Transverse colon (tissue), 4 donors: ENCODE measurements at regions not wholly inside any gene's neighbourhood (a gene's known extent, or its start where the extent isn't known, plus 50 kb on each side); places are given as distances from the start of the nearest gene placed in this dataset.

ENCODE experiments used
- POLR2AphosphoS5 ChIP-seq, 3 donors: sonication (generic); formaldehyde crosslinking; IDR thresholded peaks; one replicate each; pipeline ENCODE4 v1.6.1; 2016; ENCODE audit warnings: antibody characterized with exemption in 3 of 3
- TF ChIP-seq, protein P1 (sequence below), 5 experiments: fragments of 200-600 bp in 3 of 5; fragments of 450-650 bp in 2 of 5; sonication (generic) in 3 of 5; IDR thresholded peaks; 1 replicate in 2 of 5; 2 replicates in 3 of 5; pipeline ENCODE4 v1.5.1; 2016 to 2017; ENCODE audit warnings: antibody characterized with exemption in 5 of 5, inconsistent platforms in 3 of 5, mild to moderate bottlenecking in 2 of 5, moderate library complexity in 1 of 5

DNA sequence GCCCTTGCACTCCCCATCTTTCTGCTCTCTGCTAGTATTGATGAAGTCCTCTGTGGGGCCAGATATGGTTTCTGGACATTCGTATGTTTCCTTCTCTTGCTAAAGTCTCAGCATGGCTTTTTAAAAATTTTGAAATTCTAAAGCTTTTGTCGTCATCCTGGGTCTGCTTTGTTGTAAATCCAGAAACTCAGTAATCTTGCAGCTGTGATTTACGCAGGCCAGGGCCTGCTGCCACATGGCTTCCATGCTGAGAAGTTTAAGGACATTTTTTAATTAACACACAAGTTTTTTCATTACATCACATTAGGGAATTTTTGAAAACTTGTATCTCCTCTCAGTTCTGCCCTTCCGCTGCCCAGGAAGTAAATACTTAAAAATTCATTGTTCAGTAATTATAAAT is 686.1 kb upstream of the IGFBP3 start:
- TF ChIP-seq, protein P1, sequence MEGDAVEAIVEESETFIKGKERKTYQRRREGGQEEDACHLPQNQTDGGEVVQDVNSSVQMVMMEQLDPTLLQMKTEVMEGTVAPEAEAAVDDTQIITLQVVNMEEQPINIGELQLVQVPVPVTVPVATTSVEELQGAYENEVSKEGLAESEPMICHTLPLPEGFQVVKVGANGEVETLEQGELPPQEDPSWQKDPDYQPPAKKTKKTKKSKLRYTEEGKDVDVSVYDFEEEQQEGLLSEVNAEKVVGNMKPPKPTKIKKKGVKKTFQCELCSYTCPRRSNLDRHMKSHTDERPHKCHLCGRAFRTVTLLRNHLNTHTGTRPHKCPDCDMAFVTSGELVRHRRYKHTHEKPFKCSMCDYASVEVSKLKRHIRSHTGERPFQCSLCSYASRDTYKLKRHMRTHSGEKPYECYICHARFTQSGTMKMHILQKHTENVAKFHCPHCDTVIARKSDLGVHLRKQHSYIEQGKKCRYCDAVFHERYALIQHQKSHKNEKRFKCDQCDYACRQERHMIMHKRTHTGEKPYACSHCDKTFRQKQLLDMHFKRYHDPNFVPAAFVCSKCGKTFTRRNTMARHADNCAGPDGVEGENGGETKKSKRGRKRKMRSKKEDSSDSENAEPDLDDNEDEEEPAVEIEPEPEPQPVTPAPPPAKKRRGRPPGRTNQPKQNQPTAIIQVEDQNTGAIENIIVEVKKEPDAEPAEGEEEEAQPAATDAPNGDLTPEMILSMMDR (IDR thresholded peaks at IDR 0.05): no peak
- TF ChIP-seq POLR2AphosphoS5 (IDR thresholded peaks at IDR 0.05): no peak
